GM11168 (cell line): ENCODE measurements at regions not wholly inside any gene's neighbourhood (a gene's known extent, or its start where the extent isn't known, plus 50 kb on each side); places are given as distances from the start of the nearest gene placed in this dataset.

Experiments
- in situ Hi-C: fragments of 300-500 bp; cut with MboI; formaldehyde crosslinking; loops from one replicate; pipeline ENCODE4 v1.12.0; 2022; ENCODE audit warnings: low sequenced_read_pairs; ENCODE audit not compliant: unreplicated experiment

DNA sequence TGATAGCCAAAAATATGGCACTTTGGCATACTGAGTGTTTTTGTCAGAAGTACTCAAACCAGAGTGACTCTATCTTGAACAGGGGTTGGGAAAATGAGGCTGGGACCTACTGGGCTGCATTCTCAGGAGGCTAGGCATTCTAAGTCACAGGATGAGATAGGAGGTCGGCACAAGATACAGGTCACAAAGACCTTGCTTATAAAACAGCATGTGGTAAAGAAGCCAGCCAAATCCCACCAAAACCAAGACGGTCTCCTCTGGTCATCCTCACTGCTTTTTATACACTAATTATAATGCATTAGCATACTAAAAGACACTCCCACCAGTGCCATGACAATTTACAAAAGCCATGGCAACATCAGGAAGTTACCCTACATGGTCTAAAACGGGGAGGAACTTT, 985.1 kb downstream of the HACE1 start:
- in situ Hi-C loops: no loop called here

DNA sequence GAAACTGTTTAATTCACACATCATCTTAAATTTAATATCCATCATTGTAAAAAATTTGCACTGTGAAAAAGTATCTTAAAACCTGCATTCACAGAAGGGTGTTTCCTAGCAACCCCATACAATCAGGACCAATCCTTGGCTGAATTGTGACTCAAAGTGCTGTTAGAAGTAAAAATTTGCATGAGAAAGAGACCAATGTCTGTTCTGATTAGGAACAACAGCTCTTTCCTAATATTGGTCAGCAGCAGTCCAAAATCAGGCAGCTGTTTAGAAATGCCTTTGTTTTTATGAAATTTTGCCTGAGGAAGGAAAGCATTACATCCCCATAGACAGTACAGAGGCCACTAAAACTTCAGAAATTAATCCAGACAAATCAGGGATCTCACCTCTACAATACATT, 987.0 kb downstream of the HACE1 start:
- in situ Hi-C loops: no loop called here

DNA sequence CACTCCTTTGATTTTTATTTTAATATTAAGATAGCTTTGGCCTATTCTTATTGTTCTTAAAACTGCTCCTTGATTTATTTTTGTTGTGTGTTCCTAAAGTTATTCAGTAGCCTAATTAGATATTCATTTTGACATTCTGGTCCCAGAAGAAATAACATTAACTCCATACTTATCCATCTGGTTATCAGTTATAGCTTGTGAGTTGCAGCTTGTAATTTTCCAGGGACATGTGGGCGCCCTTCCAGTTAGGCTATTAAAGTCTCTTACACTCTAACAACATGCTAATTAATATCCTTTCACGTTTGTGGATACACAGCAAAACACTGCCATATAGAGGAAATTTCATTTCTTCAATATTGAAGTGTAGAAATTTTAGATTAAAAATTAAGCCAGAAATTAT, 987.5 kb downstream of the HACE1 start:
- in situ Hi-C loops: no loop called here

DNA sequence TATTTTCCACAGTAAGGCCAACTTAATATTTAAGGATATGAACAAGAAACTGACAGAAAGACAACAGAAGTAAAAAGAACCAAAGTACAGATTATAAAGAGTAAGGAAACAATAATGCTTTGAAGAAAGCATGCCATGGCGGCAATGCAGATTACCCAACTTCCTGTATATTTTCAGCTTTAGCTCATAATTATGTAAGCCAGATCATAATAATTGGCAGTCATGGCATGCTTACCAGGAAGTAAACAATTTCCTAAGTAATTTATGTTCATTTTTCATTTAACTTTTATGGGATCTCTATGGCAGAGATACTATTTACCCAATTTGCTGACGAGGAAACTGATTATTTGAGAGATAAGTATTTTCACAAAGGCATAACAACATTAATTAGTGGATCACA, 988.7 kb downstream of the HACE1 start:
- in situ Hi-C loops: no loop called here

DNA sequence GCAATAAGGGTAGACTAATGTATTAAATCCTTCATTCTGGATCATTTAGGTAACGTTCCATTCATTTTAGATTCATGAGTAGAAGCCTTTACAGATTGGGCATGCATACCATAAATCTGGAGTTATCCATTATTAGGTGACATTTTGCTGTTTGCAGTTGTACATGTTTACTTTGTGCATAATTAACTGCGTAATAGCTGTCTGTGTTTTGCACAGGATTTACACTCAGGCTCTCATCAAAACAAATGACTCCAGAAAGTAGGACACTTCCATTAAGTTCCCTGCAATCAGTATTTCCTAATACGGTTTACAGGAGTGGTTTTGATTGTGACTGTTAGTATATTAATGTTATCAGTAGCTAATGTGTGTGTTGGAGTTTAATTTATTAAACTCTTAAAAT, 997.4 kb downstream of the HACE1 start:
- in situ Hi-C loops: no loop called here

DNA sequence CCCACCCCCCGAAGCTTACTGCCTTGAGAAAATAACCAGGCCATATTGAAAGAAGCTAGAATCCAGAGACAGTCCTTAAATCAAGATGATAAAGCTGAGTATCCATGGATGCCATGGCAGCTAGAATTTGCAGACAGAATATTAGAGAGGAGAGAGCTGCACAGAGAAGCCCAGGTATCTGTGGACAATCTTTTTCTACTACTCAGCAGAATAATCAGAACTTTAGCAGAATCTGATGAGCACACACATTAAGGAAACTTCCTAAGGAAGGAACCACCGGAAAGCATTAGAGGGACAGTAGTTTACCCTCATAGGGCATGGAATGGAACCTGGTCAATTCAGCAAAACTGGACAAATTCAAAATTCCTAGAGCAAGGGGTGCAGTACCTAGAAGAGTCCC, 1001.7 kb downstream of the HACE1 start:
- in situ Hi-C loops: no loop called here

DNA sequence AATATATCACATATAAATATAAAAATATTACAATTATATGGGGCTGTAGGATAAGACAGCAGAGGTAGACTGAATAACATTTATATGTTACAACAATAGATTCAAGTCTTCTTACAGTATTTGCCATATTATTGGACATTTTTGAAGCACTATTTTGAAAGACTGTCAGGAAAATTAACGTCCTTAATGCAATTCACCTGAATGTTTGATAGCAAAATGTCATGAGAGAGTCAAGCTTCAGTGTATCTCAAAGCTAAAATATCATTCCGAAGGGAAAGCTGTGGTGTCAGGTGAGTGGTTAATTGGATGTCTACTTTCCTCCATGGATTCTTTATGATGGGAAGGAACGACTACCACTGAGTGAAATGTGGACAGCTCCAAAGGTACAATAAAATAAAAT, 1004.0 kb downstream of the HACE1 start:
- in situ Hi-C loops: no loop called here

DNA sequence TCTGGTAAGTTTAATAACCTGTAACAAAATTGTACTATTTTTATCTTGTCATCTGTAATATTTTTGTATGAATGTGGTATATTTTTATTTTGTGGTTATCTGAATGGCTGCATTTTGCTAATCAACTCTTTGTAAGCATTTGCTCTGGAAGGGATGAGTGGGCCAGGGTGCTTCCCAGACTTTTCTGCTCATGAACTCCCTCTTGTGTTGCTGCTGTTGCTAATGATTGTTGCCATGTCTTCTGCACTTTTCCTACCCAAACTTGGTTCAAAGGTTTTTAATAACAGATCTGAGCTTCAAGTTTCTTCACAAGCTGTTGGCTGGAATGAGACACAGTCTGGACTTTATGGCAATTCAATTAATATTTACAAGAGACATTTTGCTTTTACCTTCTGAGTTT, 1005.7 kb downstream of the HACE1 start:
- in situ Hi-C loops: no loop called here

DNA sequence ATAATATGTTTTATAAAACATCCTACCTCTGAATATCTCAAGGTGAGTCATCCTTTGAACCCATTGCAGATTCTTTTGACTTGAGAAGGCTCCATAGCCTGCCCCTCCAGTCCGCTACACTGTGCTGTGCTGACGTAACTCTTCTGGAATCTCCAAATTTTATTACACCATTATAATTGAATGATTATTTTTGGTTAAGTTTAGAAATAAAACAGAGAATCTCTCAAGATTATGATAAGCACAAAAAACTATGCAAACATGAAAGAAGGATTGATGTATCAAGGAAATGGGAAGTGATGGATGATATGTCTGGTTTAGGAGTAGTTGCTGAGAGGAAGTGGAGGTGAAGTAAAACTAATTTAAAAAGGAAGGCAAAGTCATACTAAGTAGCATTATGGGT, 1021.3 kb downstream of the HACE1 start:
- in situ Hi-C loops: no loop called here

DNA sequence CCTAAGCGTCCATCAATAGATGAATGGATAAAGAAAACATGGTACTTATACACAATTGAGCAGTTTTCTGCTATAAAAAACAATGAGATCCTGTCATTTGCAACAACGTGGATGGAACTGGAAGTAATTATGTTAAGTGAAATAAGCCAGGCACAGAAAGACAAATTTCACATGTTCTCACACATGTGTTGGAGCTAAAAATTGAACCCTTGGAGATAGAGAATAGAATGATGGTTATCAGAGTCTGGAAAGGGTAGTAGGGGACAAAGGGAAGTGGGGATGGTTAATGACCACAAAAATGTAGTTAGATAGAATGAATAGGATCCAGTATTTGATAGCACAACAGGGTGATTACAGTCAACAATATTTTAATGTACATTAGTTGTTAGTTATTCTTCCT, 1033.5 kb downstream of the HACE1 start:
- in situ Hi-C loops: no loop called here

DNA sequence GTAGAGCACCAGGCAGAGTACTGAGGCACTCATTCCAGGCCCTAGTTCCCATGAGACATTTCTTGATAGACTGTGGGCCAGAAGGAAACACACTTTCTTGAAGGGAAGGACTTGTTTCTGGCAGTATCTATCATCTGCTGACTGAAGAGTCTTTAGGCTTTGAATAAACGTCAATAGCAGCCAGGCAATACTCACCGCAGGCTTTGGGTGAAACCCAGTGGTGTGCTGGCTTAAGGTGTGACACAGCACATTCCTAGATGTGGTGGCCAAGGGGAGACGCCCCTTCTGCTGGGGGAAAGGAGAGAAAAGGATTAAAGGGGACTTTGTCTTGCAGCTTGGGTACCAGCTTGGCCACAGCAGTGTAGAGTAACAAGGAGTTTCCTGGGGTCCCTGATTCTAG, 1039.6 kb downstream of the HACE1 start:
- in situ Hi-C loops: loop anchor here (25.0 kb wide), 1 partner anchor 492 kb away; no protein-coding TSS in a partner anchor

DNA sequence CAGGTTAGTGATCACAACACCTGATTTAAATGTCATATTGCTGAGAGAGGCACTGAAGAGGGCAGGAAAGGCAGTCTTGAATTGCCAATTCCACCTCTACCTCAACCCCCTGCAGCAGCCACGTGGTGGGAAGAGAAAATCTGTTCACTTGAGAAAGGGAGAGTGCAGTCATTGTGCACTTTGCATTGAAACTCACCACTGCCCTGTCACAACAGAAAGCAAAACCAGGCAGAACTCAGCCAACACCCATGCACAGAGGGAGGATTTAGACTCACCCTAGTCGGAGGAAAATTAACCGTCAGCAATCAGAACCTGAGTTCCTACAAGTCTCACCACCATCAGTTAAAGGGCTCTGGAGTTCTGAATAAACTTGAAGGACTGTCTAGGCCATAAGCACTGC, 1040.2 kb downstream of the HACE1 start:
- in situ Hi-C loops: loop anchor here (25.0 kb wide), 1 partner anchor 493 kb away; no protein-coding TSS in a partner anchor

DNA sequence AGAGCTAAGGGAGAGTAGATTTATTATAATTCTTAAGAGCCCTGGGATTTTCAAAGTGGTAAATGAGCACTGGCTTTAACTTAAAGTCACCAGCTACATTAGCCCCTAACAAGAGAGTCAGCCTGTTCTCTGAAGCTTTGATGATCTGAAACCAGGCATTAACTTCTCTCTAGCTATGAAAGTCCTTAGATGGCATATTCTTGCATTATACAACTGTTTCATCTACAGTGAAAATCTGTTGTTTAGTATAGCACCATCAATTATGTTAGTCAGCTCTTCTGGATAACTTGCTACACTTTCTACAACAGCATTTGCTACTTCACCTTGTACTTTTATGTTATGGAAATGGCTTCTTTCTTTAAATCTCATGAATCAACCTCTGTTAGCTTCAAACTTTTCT, 1046.7 kb downstream of the HACE1 start:
- in situ Hi-C loops: loop anchor here (25.0 kb wide), 1 partner anchor 499 kb away; no protein-coding TSS in a partner anchor

DNA sequence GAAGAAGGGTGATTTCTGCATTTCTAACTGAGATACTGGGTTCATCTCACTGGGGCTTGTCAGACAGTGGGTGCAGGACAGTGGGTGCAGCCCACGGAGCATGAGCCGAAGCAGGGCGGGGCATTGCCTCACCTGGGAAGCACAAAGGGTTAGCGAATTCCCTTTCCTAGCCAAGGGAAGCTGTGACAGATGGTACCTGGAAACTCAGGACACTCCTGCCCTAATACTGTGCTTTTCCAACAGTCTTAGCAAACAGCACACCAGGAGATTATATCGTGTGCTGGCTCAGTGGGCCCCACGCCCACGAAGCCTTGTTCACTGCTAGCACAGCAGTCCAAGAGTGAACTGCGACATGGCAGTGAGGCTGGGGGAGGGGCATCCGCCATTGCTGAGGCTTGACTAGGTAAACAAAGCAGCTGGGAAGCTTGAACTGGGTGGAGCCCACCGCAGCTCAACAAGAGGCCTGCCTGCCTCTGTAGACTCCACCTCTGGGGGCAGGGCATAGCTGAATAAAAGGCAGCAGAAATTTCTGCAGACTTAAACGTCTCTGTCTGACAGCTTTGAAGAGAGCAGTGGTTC, 1057.7 kb downstream of the HACE1 start:
- in situ Hi-C loops: loop anchor here (25.0 kb wide), 1 partner anchor 510 kb away; no protein-coding TSS in a partner anchor

DNA sequence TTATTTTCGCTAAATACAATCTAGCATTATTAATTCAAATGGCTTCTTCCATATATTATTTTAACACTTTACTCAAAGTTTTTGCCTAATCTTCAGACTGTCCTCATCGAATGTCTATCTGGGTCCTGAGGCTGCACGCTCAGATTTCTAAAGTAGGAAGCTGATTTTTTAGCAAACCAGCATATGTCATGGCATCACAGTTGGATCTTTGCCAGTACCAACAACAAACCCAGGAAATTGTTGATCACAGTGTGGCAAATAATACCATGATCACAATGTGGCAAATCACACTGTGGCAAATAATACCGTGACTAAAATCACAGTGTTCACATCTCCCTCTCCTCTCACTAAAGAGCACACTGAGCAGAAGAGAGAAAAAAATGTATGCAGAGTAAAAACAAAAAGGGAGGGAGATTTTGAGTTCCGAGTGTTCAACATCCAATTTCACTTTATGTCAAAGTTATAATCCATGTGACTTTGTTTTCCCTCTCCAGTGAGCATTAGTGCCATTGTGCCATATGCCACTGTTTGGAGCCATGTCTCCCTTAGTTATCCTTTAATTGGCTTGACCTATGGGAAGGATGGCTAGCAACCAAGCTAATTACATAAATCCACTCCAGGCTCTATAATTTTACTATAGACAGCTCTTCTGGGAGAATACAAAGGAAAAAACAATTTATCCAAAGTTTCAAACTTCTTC, 1059.6 kb downstream of the HACE1 start:
- in situ Hi-C loops: loop anchor here (25.0 kb wide), 1 partner anchor 512 kb away; no protein-coding TSS in a partner anchor

DNA sequence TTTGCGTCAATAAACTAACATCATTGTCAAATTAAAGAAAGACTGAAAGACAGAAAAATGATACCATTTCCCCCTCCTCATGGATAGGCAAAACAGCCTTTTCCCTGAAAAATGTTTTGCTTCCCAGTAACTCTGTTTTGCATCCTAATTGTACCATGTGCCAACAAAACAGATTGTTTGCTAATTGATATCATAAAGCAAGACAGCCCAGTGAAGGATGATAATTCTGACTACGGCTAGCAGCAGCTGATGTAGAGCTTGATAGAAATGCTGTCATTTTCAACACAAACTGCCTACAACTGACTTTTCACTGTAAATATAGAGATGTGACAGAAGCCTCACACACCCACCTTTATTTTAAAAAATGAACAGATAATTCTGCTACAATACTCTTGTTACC, 1061.6 kb downstream of the HACE1 start:
- in situ Hi-C loops: no loop called here

DNA sequence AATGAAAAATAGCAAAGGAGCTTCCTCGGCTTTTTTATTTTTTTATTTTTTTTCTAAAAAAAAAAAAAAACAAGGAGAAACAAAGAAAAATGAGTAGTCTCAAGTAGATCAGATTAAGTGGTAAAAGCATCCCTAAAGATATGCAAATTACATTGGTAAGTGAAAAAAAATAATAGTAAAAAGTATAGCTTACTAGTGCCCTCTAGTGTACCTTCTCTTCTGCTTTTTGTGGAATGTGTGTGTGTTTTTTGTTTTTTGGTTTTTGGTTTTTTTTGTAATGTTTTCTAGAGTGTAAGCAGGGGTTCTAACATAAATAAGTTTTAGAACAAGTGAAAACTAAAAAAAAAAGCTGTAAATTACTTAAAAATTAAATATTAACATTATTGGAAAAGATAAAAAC, 1062.0 kb downstream of the HACE1 start:
- in situ Hi-C loops: no loop called here

DNA sequence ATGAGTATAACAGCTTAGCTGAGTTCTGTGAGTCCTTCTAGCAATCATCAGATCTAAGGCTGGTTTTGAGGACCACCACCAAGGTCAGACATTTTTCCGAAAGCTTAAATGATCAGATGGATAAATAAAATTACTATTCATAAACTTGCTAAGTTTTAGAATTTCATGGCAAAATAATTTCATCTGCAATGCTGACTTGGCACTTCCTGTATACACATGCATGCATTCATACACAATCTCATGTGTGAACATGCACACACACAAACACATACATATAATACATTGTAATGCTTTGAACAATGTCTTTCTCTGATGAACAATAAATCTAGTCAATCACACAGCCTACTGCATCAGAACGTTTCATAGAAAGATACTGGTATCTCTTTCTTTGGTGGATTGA, 1068.3 kb downstream of the HACE1 start:
- in situ Hi-C loops: no loop called here

DNA sequence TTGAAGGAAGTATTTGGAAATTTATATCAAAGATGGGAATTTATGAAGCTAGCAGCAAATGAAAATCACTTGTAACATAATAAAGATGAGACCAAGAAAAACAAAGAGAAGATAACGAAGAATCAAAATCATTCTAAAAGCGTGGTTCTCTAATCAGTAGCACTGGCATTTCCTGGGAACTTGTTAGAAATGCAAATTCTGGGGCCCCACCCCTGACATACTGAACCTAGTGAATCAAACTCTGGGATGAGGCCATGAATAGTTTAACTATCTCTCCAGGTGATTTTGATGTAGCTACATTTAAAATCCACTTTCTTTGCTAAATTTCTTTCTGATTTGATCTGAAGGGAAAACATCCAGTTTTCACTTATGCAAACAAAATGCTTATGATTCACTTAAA, 1075.6 kb downstream of the HACE1 start:
- in situ Hi-C loops: no loop called here

DNA sequence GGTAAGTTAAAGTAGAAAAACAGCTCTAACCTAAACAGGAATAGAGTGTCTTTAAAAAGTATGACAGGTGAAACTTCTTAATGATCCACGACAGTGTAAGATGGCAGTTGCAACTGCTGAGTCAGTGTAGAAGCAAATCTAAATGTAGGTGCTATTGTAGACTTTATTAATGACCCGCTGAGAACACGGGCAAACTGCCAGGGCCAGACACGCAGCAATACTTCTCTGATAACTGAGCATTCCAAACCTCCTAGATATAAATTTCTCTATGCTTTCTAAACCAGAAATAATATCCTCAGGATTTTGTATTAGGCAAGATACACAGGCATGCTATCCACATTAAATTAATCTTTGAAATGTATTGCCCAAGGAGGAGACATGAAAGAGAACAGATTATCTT, 1076.4 kb downstream of the HACE1 start:
- in situ Hi-C loops: no loop called here

DNA sequence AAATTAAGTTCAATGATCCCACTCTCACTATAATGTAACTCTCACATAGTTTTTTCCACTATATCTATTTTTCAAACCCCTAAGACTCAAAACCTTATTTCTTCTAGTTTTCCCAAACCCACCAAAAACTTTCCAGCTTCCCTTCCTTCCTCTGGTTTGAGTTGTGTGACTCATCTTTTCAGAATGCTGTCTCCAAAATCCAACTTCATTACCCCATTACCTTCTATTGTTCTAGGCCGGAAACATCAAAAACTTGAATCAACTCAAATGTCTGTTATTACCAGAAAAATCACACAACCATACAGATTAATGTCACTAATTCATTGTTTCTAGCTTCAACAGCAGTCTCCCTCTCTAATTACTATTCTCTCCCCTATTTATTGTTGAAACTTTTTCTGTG, 1090.3 kb downstream of the HACE1 start:
- in situ Hi-C loops: no loop called here

DNA sequence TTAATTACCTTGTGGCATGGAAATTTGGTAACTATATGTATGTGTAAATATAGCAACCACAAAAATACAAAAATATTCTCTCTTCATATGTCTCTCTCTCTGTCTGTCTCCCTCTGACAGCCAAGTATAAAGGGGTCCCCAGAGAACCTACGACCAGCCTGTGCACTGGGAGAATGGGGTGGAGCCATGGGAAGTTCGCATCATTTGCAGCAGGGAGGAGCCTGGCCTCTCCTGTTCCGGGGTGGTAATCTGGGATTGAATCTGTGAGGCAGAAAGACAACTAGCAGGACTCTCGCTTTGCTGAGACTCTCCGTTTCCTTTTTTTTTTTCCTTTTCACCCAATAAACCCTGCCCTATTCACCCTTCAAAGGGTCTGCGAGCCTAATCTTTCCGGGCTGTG, 1109.1 kb downstream of the HACE1 start:
- in situ Hi-C loops: no loop called here
